Suppressor macrophage treated with lipopolysaccharide for 4 hours (primary cell): ENCODE measurements at regions not wholly inside any gene's neighbourhood (a gene's known extent, or its start where the extent isn't known, plus 50 kb on each side); places are given as distances from the start of the nearest gene placed in this dataset.
A peak's percentile ranks its signal among the peaks of the same experiment; 100 is the strongest.

Source experiments
- DNase-seq: peaks from one replicate; pipeline ENCODE4 v3.0.0-alpha.2; 2020

DNA sequence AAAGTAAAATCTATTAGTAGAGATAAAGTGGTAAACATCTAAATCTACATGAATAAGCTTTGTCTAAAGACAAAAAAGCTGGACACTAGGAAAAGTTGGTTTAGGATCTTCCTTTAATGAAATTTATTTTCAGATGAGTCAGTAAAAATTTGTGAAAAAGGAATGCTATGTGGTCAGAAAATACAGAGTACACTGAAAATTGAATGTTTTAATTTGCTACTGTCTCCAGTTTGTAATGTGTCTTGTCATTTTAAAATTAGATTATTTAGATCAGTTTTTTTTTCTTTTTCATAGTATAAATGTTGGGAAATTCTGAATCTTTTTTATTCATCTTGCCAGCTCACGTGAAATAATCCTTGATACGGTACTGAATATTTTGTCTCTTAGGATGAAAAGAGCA is 56.9 kb downstream of the SLITRK6 start:
- DNase-seq = no peak

DNA sequence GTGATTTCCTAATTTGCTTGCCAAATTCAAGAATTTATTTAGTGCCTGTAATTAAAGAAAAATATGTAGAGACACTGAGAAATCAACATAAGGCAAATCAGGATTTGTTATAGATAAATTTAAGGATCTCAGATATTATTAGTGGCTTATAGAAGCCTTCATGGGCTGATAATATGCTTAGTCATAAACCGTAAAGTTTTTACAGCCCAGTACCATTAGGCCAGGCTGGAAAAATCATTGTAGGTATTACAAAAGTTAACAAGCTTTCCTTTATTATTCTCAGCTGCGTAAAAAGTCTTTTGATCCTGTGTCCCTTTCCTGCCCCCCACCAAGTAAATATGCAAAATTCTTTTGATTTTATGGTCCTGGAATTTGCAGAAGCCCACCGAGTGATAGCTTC is 58.2 kb downstream of the SLITRK6 start:
- no peak for DNase-seq

DNA sequence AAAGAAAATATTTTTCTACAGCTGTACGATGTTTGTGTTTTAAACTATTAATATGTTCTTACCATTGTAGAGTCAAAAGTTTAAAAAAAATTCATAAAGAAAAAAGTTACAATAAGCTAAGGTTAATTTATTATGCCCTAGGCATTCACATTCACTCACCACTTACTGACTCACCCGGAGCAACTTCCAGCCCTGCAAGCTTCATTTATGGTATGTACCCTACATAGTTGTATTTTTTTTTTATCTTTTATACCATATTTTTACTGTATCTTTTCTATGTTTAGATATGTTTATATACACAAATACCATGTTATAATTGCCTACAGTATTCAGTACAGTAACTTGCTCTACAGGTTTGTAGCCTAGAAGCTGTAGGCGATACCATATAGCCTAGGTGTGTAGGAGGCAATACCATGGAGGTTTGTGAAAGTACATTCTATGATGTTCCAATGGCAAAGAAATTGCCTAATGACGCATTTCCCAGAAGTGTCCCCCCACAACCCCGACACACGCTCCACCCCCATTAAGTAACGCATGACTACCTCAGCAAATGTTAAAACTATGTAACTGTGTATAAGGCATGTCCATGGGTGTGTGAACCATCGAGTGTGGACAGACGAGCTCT is 60.4 kb downstream of the SLITRK6 start:
- DNase-seq = no peak

DNA sequence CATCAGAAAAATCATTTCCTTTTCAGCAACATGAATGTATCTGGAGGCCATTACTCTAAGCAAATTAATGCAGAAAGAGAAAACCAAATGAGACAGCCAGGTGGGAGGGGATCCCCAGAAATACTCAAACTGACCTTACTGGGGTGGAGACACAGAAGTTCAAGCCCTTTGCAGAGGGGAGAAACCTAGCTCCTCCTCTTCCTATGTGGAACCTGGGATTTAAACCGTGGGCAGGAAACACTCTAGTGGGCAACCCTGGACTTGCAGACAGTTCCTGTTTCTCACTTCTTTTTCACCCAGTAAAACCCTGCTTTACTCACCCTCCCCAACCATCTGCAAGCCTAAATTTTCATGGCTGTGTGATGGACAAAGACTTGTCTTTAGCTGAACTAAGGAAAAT is 61.3 kb downstream of the SLITRK6 start:
- no peak for DNase-seq

DNA sequence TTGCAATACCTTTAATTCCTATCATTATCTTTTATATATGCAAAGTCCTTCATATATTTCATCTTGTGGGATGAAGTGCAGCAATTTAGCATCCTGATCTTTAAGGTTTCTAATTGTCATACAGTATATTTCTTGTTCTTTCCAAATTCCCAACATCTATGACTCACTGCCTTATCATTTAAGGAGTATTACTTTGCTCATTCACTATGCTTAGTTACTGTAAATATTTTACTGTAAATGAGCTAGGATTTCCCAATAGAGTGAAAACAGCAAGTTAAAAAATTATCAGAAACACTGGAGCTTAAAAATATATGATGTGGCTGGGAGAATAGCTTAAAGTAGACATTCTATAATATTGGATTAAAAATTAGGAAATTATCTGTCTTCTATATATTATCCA is 69.9 kb downstream of the SLITRK6 start:
- no peak for DNase-seq

DNA sequence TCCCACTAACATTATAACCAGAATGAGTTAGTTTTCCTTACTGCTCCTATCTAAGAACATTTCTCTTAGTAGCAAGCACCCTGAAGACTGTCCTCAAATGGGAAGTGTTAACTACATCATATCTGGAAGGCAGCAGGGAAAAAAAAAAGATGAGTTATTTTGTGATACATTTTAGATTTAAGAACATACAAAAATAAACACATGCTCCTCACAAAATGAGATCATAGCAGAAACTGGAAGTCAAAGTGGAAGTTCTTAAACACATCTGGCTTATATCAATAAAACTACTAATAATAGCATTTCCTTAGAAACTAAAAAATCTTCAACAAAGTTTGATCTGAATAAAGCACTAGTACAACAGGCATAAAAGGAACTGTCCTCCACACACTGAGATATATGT is 70.4 kb downstream of the SLITRK6 start:
- no peak for DNase-seq

DNA sequence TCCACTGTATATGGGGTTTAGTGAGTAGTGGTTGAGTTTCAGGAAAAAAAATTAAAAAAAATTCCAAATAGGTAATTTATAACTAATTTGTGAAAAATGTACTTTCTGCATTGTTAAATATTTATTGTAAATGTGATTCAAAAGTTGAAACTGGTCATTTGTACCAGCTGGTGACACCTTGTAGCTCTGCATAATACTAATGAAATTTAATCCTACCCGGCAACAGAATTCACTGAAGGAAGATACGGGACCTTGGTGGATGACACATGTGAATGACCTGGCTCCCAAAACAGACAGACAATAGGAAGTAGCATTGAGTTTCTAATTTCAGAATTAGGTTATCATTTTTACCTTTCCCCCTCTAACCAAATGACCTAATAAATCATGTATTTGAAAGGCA is 73.8 kb downstream of the SLITRK6 start:
- no peak for DNase-seq

DNA sequence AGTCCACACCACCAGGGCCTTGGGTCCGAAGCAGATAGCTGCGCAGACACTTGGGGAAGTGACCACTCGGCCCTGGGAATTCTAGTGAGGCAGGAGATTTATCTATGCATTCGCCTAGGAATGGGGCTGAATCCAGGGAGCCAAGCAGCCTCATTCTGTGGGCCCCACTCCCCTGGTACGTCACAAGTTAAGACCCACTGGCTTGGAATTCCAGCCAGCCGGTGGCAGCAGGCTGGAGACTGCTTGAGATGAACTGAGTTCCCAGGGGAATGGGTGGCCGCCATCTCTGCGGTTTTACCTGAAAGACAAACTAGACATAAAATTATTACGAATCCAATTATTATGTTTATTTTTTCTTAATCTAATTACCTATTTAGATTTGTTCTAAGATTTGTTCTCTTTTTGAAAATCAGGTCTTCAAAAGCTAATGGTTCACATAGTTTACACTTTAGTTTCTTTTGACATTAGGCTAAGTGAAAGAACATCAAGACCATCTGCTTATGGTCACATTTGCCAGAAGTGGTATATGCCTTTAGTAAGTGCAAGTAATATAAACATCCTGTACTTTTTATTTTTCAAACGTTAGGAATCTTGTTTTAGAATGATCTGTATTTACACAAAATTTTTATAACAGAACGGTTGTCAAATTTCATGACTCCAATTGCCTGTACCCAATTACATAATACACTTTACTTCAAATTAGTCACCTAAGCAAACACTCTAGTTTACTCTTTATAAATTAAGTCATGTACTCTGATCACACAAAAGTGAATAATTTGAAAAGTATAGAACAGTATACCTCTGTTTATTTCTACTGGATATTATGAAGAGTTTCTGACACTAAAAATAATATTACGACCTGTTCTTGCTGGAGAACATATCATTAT is 74.4 kb downstream of the SLITRK6 start:
- no peak for DNase-seq

DNA sequence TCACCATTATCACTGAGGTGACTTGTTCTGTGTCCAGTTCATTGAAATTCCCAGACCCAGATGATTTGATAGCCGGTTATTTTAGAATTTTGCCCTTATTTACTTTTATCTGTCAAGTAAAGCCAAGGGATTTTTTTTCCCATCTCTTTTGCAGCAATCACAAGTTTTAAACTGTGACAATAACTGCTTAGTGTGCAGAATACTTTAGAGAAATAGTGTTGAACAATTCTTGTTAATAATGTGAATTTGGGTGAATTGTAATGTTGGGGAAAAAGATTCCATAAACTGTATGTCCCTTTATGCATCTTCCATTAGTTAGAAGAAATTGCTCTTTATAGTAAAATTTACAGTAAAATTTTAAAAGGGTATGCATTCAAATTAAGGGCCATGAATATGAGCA is 79.5 kb downstream of the SLITRK6 start:
- no peak for DNase-seq

DNA sequence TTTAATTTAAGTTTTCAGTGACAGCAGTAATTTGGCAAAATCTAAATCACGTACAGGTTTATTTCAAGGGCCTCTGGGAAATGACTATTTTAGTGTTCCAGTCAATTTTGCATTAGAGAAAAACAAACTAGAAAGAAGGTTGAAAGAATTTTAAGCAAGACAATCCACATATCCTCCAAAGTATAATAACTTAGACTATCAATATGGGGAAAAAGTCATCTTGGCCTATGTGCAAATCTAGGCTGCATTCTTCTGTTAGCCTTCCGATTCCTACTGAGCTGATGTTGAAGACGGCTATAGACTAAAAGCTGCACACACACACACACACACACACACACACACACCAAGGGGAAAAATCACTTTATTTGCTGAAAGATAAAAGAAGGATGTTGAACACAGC is 81.3 kb downstream of the SLITRK6 start:
- no peak for DNase-seq

DNA sequence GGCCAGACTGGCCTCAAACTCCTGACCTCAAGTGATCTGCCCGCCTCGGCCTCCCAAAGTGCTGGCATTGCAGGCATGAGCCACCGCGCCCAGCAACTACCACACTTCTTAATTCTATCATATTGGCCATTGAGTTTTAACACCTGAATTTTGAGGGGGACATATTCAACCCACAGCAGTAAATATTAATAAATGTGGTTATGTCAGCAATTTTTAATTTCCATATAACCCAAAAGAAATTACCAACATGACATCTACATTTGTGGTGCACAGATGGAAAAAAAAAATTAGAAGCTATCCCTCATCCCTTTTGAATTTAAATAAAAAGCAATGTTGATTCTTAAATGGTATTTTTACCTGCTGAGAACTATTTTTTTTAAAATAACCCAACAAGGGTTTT is 88.7 kb downstream of the SLITRK6 start:
- DNase-seq = no peak

DNA sequence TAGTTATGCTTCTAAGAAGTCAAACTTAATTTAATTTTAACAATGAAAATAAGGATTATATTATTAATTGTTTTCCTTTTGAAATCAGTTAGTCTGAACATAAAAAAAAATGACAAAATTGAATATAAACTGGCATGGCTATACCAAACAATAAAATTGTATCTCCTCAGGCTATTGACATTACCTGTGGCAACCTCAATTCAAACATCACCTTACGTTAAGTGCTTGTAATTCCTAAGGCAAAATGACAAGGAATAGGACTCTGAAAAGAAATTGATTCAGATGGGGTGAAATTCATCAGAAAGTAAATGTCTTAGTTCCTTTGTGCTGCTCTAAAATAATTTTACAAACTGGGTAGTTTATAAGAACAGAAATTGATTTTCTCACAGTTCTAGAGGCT is 89.5 kb downstream of the SLITRK6 start:
- DNase-seq = no peak

DNA sequence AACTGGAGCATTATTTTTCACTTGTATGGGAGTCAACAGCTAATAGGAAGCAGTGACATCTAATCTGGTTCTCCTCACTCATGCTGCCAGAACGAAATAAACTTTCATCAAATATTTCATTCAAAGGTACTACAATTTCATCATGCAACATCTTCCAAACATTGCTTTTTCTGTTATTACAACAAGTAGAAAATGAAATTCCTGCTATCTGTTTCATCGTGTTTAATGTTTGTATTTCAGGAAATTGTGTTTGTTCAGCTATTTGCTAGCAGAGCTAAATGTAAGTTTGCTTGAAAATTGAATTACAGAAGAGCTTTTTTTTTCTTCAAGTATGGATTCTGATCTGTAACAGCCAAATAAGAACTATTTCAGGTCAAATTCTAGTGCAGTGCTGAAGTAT is 90.1 kb downstream of the SLITRK6 start:
- no peak for DNase-seq

DNA sequence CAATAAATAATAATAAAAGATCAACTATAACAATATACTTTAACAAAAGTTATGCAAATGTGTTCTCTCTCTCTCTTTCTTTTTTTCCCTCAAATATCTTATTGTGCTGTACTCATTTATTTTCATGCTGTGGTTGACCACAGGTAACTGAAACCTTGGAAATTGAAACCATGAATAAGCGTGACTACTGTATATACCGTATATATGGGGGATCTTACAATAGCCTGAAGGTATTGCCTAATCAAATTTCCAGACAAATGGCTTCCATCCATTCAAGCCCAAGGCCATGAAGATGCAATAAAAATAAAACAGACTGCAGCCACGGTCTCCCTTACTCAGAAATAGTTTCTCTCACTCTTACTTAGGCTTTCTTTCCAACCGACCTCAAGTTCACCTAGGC is 98.3 kb downstream of the SLITRK6 start:
- DNase-seq = no peak

DNA sequence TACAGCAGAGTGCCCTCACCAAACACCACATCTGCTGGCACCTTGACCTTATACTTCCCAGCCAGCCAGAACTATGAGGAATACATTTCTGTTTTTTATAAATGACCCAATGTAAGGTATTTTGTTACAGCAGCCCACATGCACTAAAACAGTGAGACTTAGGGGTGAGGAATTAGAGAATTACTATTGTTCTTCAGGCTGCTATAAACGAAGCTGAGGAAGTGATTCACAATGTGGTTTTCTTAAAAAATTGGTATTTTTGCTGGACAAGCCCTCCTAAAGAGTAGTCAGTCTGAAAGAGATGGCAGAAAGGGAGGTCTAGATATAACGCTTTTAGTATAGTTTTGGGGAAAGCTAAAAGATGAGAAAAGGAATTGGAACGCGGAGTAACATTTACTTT is 101.0 kb downstream of the SLITRK6 start:
- no peak for DNase-seq

DNA sequence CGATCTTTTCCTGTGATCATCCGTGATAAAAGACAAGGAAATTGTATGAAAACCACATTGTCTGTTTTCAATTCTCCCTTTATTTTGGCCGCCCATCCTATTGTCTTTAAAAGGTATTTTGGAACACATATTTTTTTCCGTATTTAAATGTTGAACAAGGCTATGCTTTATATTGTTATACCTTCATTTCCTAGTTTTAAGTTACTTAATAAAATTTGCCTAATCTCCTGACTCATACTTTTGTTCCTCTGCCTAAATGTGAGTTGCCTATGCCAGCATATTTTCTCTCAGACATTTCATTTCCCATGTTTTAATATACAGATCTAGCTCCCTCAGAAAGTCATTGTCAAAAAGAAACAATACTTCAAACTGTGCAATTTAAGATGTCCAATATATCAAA is 104.2 kb downstream of the SLITRK6 start:
- DNase-seq = no peak

DNA sequence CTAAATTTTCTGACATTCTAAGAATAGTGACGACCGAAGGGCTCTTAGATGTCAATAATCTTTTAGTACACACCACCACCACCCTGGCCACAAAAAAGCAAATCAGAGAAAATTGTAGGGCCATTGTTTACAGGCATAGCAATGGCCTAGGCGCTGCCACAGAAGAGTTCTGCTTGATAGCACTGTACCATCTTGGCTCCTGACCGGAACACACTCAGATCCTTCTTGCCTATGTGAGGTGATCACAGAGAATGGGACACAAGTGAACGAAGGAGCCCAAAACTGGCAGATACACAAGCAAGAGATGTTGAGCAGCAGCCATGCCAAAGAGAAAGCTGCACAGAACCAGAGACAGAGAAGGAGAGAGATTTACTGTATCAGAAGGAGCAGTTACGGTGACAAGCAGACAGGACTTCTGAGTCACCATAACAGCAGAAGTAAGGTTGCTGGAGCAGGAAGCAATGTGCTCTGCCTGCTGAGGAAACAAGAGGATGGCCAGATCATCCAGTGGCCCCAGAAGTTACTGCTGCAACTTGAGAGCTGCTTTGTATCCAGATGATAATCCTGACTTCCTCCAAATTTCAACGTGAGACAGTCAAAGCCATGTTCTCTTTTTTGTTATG is 105.2 kb downstream of the SLITRK6 start:
- DNase-seq = peak; percentile 6

DNA sequence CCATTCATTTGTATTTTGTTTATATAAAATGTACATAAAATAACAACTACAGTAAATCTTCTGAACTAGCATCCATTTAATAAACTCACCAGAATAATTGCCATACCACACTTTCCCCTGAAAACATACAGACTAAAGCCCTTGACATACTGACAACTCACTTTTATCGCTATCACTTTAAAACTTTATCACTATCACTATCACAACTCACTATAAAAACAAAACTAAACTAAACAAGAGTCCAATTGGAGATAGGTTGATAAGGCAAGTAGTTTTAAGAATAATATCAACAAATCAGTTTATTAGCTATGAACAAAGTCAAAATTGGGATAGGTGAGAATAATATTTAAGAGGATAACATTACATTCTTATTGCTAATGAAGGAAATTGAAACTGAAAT is 108.9 kb downstream of the SLITRK6 start:
- DNase-seq = no peak

DNA sequence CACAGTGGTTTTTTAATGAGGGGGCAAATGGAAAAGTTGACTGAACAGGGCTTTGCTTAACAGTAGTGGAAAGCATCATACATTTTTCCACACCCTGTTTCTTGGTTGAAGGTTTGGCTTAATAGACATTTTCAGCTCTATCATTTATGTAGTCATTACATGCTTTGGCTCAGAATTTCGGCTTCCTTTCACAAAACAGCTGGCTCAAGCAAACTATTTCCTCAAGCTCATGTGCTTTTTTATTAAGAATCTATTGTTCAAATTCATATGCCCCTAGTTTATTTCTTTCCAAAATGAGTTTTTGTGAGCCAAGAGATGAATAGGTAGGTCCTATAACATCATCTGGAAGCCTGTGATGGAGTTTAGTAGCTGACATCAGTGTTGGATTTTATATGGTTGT is 113.8 kb downstream of the SLITRK6 start:
- DNase-seq = no peak

DNA sequence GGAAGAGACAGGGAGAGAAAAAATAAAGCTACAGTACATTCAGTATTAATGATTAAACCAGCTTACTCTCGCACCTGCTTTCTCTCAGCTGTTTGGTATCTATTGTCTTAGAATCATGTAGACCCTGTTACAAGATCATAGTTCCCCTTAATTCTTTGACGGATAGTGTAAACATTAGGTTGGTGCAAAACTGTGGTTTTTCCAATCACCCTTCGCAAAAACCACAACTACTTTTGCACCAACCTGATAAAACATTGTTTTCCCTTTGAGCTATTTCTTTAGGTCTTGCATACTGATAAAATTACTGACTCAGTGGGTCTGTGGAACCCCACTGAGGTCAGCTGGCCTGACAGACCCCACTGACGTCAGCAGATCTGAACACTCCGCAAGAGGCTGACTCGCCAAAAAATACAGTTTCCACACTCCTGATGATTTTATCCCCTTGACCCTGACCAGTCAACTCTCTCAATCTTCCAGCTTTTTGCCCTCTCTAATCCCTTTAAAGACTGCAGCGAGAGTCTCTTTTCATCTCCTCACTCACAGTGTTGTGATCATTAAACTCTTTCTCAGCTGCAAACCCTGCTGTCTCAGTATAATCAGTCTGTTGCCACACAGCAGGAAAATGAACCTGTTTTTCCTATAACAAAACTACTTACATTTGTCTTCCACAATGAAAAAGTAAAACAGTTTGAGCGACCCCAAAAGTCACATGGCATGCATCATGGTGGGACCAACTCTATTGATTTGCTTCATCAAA is 123.9 kb downstream of the SLITRK6 start:
- DNase-seq = no peak

DNA sequence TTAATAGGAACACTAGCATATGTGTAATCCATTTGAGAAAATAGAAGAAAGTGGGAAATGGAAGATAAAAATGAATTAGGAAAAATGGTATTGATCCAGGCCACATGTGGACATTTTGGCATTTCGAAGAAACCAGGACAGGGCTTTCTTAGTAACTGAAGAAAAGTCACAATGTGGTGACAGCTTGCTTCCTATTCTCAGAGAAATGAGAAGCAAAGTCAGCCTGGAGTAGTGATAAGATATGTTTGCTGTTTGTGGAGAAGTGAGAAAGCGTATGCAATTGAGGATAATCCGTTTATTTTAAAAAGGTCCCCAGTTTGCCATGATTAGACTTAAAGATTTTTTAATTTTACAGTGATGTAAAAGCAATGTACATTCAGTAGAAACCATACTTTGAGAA is 127.9 kb downstream of the SLITRK6 start:
- DNase-seq = no peak

DNA sequence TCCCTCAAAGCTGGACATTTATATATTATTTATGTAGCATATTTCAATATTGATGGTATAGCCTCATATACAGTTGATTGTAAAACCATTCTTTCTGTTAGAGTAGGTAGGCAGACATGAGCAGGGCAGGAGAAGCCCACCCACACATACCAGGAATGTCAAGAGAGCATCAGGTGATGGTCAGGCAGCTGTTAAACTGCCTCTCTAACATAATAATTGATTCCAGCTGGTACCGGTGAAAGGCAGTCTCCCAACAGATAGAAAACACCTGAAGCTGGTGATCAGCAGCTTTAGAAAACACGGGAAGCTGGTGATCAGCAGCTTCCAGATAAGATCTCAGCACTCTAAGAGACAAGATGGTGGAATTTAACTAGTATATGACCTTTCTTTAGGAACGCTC is 132.9 kb downstream of the SLITRK6 start:
- DNase-seq = no peak

DNA sequence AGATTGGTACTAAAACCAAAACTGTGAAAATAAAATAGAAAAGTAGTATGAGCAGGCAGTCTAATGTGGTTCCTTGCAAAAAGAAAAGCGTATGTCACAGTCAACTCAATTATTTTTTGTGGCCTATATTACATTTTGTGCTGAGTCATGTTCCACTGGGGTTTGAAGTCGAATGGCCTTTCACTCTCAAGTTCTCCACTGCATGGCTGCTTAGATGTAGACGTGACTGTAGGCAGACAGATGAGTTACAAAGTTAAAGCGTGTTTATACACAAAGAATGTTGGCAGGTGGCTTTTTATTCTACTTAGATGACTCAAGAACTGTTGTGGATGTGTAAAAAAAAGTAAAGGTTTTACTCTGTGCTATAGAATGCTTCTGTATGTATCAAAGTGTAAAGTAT is 133.9 kb downstream of the SLITRK6 start:
- no peak for DNase-seq

DNA sequence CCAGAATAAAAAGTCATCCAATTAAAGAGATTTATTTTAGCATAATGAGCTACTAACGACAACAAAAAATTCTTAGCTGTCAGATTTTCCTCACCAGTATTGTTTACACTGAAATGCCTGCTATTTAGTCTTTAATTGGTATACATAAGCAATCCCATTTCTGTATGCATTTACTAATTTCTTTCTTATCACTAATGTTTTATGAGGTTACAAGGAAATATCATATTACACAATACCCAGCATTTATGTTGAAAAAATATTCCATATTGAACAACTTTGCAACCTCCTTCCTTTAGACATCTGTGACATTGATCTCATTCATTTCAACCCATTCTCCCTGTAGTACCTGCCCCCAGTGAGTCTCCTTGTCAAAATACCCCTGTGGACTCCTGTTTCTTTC is 135.4 kb downstream of the SLITRK6 start:
- no peak for DNase-seq
